GM21619 (cell line): ENCODE measurements at regions not wholly inside any gene's neighbourhood (a gene's known extent, or its start where the extent isn't known, plus 50 kb on each side); places are given as distances from the start of the nearest gene placed in this dataset.
"Not testable (repeated sequence)": the region's sequence is repeated elsewhere in the genome, so short reads cannot be mapped to it uniquely, and the experiment has no call there.

Source experiments
- ATAC-seq: cut with Tn5 transposase; IDR thresholded peaks from one replicate; pipeline ENCODE4 v1.9.1; 2021; ENCODE audit not compliant: unreplicated experiment

GRCh38 chrY:21033363-21033762 lies 277.5 kb downstream of the RPS4Y2 start:
- ATAC-seq = no peak

- no peak for ATAC-seq
Measured at GRCh38 chrY:21034151-21035061, 278.5 kb downstream of the RPS4Y2 start.

- ATAC-seq = not testable (repeated sequence)
Measured at GRCh38 chrY:21037398-21037797, 281.5 kb downstream of the RPS4Y2 start.

- ATAC-seq = no peak
Measured at GRCh38 chrY:21039811-21040210, 283.9 kb downstream of the RPS4Y2 start.

- ATAC-seq = not testable (repeated sequence)
Measured at GRCh38 chrY:21040711-21041110, 284.8 kb downstream of the RPS4Y2 start.

GRCh38 chrY:21073079-21073478 lies 317.2 kb downstream of the RPS4Y2 start:
- no peak for ATAC-seq

- ATAC-seq = no peak
Measured at GRCh38 chrY:21073641-21074260, 317.8 kb downstream of the RPS4Y2 start.

- no peak for ATAC-seq
Measured at GRCh38 chrY:21075658-21076057, 319.8 kb downstream of the RPS4Y2 start.

GRCh38 chrY:21079670-21080069 lies 323.8 kb downstream of the RPS4Y2 start:
- no peak for ATAC-seq

GRCh38 chrY:21081640-21082611 lies 326.0 kb downstream of the RPS4Y2 start:
- ATAC-seq = no peak

- ATAC-seq = no peak
Measured at GRCh38 chrY:21082639-21083038, 326.7 kb downstream of the RPS4Y2 start.

- ATAC-seq = no peak
Measured at GRCh38 chrY:21091909-21092308, 336.0 kb downstream of the RPS4Y2 start.

- no peak for ATAC-seq
Measured at GRCh38 chrY:21102507-21102906, 346.6 kb downstream of the RPS4Y2 start.

GRCh38 chrY:21103885-21104284 lies 348.0 kb downstream of the RPS4Y2 start:
- no peak for ATAC-seq

GRCh38 chrY:21105529-21105928 lies 349.6 kb downstream of the RPS4Y2 start:
- no peak for ATAC-seq

- no peak for ATAC-seq
Measured at GRCh38 chrY:21111313-21111712, 355.4 kb downstream of the RPS4Y2 start.

GRCh38 chrY:21121065-21121464 lies 365.2 kb downstream of the RPS4Y2 start:
- no peak for ATAC-seq

GRCh38 chrY:21135591-21135990 lies 375.5 kb upstream of the RBMY1B start:
- no peak for ATAC-seq

- no peak for ATAC-seq
Measured at GRCh38 chrY:21138056-21138758, 372.9 kb upstream of the RBMY1B start.

GRCh38 chrY:21146331-21146730 lies 364.8 kb upstream of the RBMY1B start:
- no peak for ATAC-seq

- no peak for ATAC-seq
Measured at GRCh38 chrY:21149971-21150370, 361.2 kb upstream of the RBMY1B start.
